H1 (cell line): ENCODE measurements at regions not wholly inside any gene's neighbourhood (a gene's known extent, or its start where the extent isn't known, plus 50 kb on each side); places are given as distances from the start of the nearest gene placed in this dataset.

Experiments used
- CTCF ChIA-PET: fragments of 300-600 bp; sonication (Branson Sonifier 250); formaldehyde crosslinking; loops from one replicate; lab custom pipeline; 2021; ENCODE audit not compliant: partially characterized antibody; lab: Charles Lee
- POLR2A ChIA-PET: fragments of 300-600 bp; sonication (Branson Sonifier 250); formaldehyde crosslinking; loops from one replicate; lab custom pipeline; 2021; ENCODE audit warnings: inconsistent platforms; ENCODE audit not compliant: partially characterized antibody; lab: Charles Lee
- DNase-seq, 2 experiments: peaks; one replicate each; pipeline versions ENCODE4 v3.0.0 to v3.0.0-alpha.2; 2010 to 2022; ENCODE audit warnings: low spot score in 2 of 2, low read depth in 1 of 2, mixed read lengths in 1 of 2
- FAIRE-seq: peaks from 2 replicates; lab custom pipeline; 2011; peaks lifted over from hg19 to GRCh38; lab: Jason Lieb, UNC
- H2AFZ ChIP-seq: 2 replicates; pipeline ENCODE4 v1.8.1; 2012; ENCODE audit warnings: low read length, inconsistent platforms
- H2AK5ac ChIP-seq: 2 replicates; pipeline ENCODE4 v1.6.1; 2013; ENCODE audit warnings: low read depth, low read length
- H2BK120ac ChIP-seq: replicated peaks from 2 replicates; pipeline ENCODE3; 2013; ENCODE audit warnings: low read depth, low read length, inconsistent platforms
- H2BK12ac ChIP-seq: 2 replicates; pipeline ENCODE4 v1.6.1; 2013; ENCODE audit warnings: low read depth, low read length
- H2BK15ac ChIP-seq: 2 replicates; pipeline ENCODE4 v1.6.1; 2013; ENCODE audit warnings: low read length
- H2BK20ac ChIP-seq: 2 replicates; pipeline ENCODE4 v1.6.1; 2013; ENCODE audit warnings: low read length
- H2BK5ac ChIP-seq: 2 replicates; pipeline ENCODE4 v1.6.1; 2013; ENCODE audit warnings: low read depth, low read length
- H3K14ac ChIP-seq: 2 replicates; pipeline ENCODE4 v1.6.1; 2013; ENCODE audit warnings: inconsistent platforms; ENCODE audit not compliant: insufficient read length
- H3K18ac ChIP-seq: 2 replicates; pipeline ENCODE4 v1.6.1; 2013; ENCODE audit warnings: low read length; ENCODE audit errors: extremely low read depth
- H3K23ac ChIP-seq: 2 replicates; pipeline ENCODE4 v1.6.1; 2013; ENCODE audit warnings: inconsistent platforms; ENCODE audit not compliant: insufficient read length
- H3K23me2 ChIP-seq: 2 replicates; pipeline ENCODE4 v1.6.1; 2013; ENCODE audit warnings: low read depth, low read length
- H3K27ac ChIP-seq: 2 replicates; pipeline ENCODE4 v1.6.1; 2011; ENCODE audit warnings: low read depth, low read length, inconsistent platforms
- H3K27me3 ChIP-seq, 4 experiments: replicated peaks in 1 of 4; 1 replicate in 1 of 4; 2 replicates in 3 of 4; pipeline versions ENCODE4 v1.6.1 to v1.8.1; 2011 to 2013; ENCODE audit warnings: low read length in 3 of 4, mild to moderate bottlenecking in 3 of 4, inconsistent platforms in 2 of 4, mixed read lengths in 2 of 4, moderate library complexity in 1 of 4; ENCODE audit not compliant: control insufficient read depth in 3 of 4, insufficient read depth in 3 of 4; ENCODE audit errors: extremely low read depth in 1 of 4
- H3K36me3 ChIP-seq, 4 experiments: 2 replicates each; pipeline versions ENCODE4 v1.6.1 to v1.8.1; 2011 to 2013; ENCODE audit warnings: mild to moderate bottlenecking in 4 of 4, low read length in 3 of 4, moderate library complexity in 2 of 4, control low read depth in 1 of 4, inconsistent platforms in 1 of 4; ENCODE audit not compliant: insufficient read depth in 4 of 4, control insufficient read depth in 2 of 4
- H3K4ac ChIP-seq: replicated peaks from 2 replicates; pipeline ENCODE3; 2013; ENCODE audit warnings: low read length, low read depth, mixed read lengths, inconsistent platforms; ENCODE audit not compliant: insufficient read length
- H3K4me1 ChIP-seq, 4 experiments: replicated peaks in 1 of 4; 1 replicate in 1 of 4; 2 replicates in 3 of 4; pipeline versions ENCODE4 v1.6.1 to v1.8.1; 2011 to 2013; ENCODE audit warnings: low read length in 3 of 4, inconsistent platforms in 2 of 4, mixed read lengths in 1 of 4; ENCODE audit not compliant: insufficient read depth in 4 of 4, control insufficient read depth in 3 of 4
- H3K4me2 ChIP-seq, 2 experiments: 2 replicates each; pipeline versions ENCODE4 v1.6.1 to v1.8.1; 2011 to 2013; ENCODE audit warnings: low read depth in 2 of 2, low read length in 2 of 2, control low read depth in 1 of 2, inconsistent platforms in 1 of 2, mild to moderate bottlenecking in 1 of 2; ENCODE audit not compliant: insufficient read depth in 1 of 2
- H3K4me3 ChIP-seq, 4 experiments: fragments of 200-600, 300-600 bp in 1 of 4; sonication (generic), shearing (Covaris generic), sonication (Bioruptor Twin) in 1 of 4; 2 replicates each; pipeline versions ENCODE4 v1.5.1 to v1.8.1; 2011 to 2016; ENCODE audit warnings: low read length in 4 of 4, low read depth in 3 of 4, control low read depth in 2 of 4, inconsistent platforms in 2 of 4, mild to moderate bottlenecking in 2 of 4, mixed read lengths in 1 of 4, moderate library complexity in 1 of 4; ENCODE audit not compliant: insufficient read depth in 2 of 4; ENCODE audit errors: extremely low read depth in 1 of 4
- H3K56ac ChIP-seq: replicated peaks from 2 replicates; pipeline ENCODE3; 2013; ENCODE audit warnings: low read depth, mild to moderate bottlenecking, mixed read lengths, low read length, inconsistent platforms; ENCODE audit not compliant: insufficient read length
- H3K79me1 ChIP-seq: 2 replicates; pipeline ENCODE4 v1.6.1; 2013; ENCODE audit warnings: low read depth, low read length, control low read depth
- H3K79me2 ChIP-seq, 2 experiments: 2 replicates each; pipeline versions ENCODE4 v1.6.1 to v1.8.1; 2012 to 2013; ENCODE audit warnings: low read length in 2 of 2, mild to moderate bottlenecking in 2 of 2, inconsistent platforms in 1 of 2; ENCODE audit not compliant: insufficient read depth in 2 of 2, control insufficient read depth in 1 of 2
- H3K9ac ChIP-seq, 4 experiments: replicated peaks in 1 of 4; 1 replicate in 1 of 4; 2 replicates in 3 of 4; pipeline versions ENCODE4 v1.6.1 to v1.8.1; 2011 to 2013; ENCODE audit warnings: low read depth in 3 of 4, low read length in 3 of 4, control low read depth in 2 of 4, mild to moderate bottlenecking in 2 of 4, moderate library complexity in 2 of 4, inconsistent platforms in 1 of 4; ENCODE audit errors: extremely low read depth in 1 of 4
- H3K9me3 ChIP-seq, 2 experiments: 2 replicates each; pipeline versions ENCODE4 v1.6.1 to v1.8.1; 2012 to 2013; ENCODE audit warnings: mild to moderate bottlenecking in 2 of 2, moderate library complexity in 2 of 2, control low read depth in 1 of 2, inconsistent platforms in 1 of 2, low read depth in 1 of 2, low read length in 1 of 2, mixed read lengths in 1 of 2; ENCODE audit not compliant: insufficient read depth in 2 of 2
- H4K20me1 ChIP-seq, 2 experiments: replicated peaks in 1 of 2; 2 replicates each; pipeline versions ENCODE3 to v1.8.1; 2011 to 2013; ENCODE audit warnings: inconsistent platforms in 2 of 2, low read length in 2 of 2, mild to moderate bottlenecking in 1 of 2; ENCODE audit not compliant: insufficient read depth in 2 of 2, control insufficient read depth in 1 of 2
- H4K5ac ChIP-seq: 2 replicates; pipeline ENCODE4 v1.6.1; 2013; ENCODE audit warnings: low read length, low read depth, mixed read lengths, inconsistent platforms; ENCODE audit not compliant: insufficient read length
- H4K8ac ChIP-seq: 2 replicates; pipeline ENCODE4 v1.8.0; 2013; ENCODE audit warnings: mild to moderate bottlenecking, moderate library complexity, low read length, inconsistent platforms; ENCODE audit not compliant: insufficient read depth; ENCODE audit errors: extremely low read depth
- H4K91ac ChIP-seq: replicated peaks from 2 replicates; pipeline ENCODE3; 2013; ENCODE audit warnings: low read length, mixed read lengths, inconsistent platforms; ENCODE audit not compliant: insufficient read length
- BRCA1 ChIP-seq: IDR thresholded peaks from 2 replicates; pipeline ENCODE4 v1.6.1; 2012; ENCODE audit warnings: low read depth, low read length, improper control_type of control experiment
- CBX8 ChIP-seq: fragments of 300-800, 300-1000 bp; sonication (generic); IDR thresholded peaks from 2 replicates; pipeline ENCODE4 v1.7.1; 2016; ENCODE audit warnings: low read depth, low read length, borderline replicate concordance
- MAFK ChIP-seq: IDR thresholded peaks from 2 replicates; pipeline ENCODE4 v1.6.1; 2012; ENCODE audit warnings: low read depth, mild to moderate bottlenecking, improper control_type of control experiment, low read length
- SRF ChIP-seq: IDR thresholded peaks from 2 replicates; pipeline ENCODE4 v1.6.1; 2011; ENCODE audit warnings: mild to moderate bottlenecking, low read depth, low read length, moderate library complexity
- WGBS, 2 experiments: shearing (Covaris generic) in 1 of 2; methylation state at CpG; one replicate each; pipeline versions ENCODE4 v1.1.6 to v1.1.7; 2013 to 2015; ENCODE audit warnings: low lambda C conversion rate in 2 of 2, mixed read lengths in 2 of 2, inconsistent platforms in 1 of 2, low coverage in 1 of 2, missing lambda C conversion rate in 1 of 2; ENCODE audit not compliant: insufficient replicate concordance in 2 of 2, insufficient coverage in 1 of 2, insufficient read length in 1 of 2; ENCODE audit errors: extremely low coverage in 1 of 2, missing lambda C conversion rate in 1 of 2; 5-methylcytosine and 5-hydroxymethylcytosine counted together

GRCh38 chr18:59788791-59789106 is 91.5 kb upstream of the CCBE1 start:
- Histone ChIP-seq H2BK120ac (no peak overlapping the region), H3K27ac (no peak overlapping the region), H4K91ac (no peak overlapping the region), H4K20me1 (no peaks in the 10 kb centered on the region), H3K18ac (no peak overlapping the region), H2AFZ (no peak overlapping the region), H3K79me1 (no peaks in the 10 kb centered on the region), H2BK5ac (no peak overlapping the region), H3K4me3 (no peak overlapping the region), H3K36me3 (no peaks in the 10 kb centered on the region)
- no peak for TF ChIP-seq BRCA1
- no peak for TF ChIP-seq MAFK
- no peak for TF ChIP-seq CBX8
- TF ChIP-seq SRF: no peak
- TF ChIP-seq, all 59 proteins: peak for 0
- Histone ChIP-seq H3K4ac (no peak overlapping the region), H3K4me2 (no peak overlapping the region), H3K9me3 (no peaks in the 10 kb centered on the region), H2BK20ac (no peak overlapping the region), H3K56ac (no peak overlapping the region), H4K5ac (no peak overlapping the region), H2AK5ac (no peak overlapping the region), H3K23me2 (no peaks in the 10 kb centered on the region), H3K14ac (no peak overlapping the region), H2BK12ac (no peak overlapping the region), H3K27me3 (no peaks in the 10 kb centered on the region), H3K23ac (no peak overlapping the region), H2BK15ac (no peak overlapping the region), H3K4me1 (no peaks in the 10 kb centered on the region), H4K8ac (no peak overlapping the region), H3K9ac (no peak overlapping the region), H3K79me2 (no peaks in the 10 kb centered on the region)
- FAIRE-seq (no peak), DNase-seq (no peak)
- ChIA-PET CTCF (interaction anchor here (0.8 to 2.5 kb wide), 3 partner anchors 11 to 92 kb away, joined by 5 to 13 read pairs (median 8); partner anchors contain the start of gene CCBE1), POLR2A (interaction anchor here (0.7 kb wide), 1 partner anchor 110 kb away, joined by 3 read pairs; no protein-coding TSS in a partner anchor)
- 83% methylated on average over 2 of the region's 2 CpGs; no CpG with 5 or more reads in 1 of the 2 experiments for WGBS, 2 experiments
